ENCODE measurements at regions not wholly inside any gene's neighbourhood (a gene's known extent, or its start where the extent isn't known, plus 50 kb on each side); places are given as distances from the start of the nearest gene placed in this dataset.

DNA sequence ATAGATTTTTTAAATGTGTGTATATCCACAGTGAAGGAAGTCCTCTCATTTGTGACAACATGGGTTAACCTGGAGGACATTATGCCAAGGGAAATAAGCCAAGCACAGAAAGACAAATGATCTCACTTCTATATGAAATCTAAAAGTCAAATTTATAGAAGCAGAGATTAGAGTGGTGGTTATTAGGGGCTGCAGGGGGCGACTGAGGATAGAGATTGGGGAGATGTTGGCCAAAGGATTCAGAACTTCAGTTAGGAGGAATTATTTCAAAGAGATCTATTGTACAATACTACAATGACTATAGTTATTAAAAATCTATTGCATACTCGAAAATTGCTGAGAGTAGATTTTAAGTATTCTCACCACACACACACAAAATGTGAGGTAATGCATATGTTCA, 252.4 kb upstream of the SLC39A10 start:
- DNase-seq, result no peak

GRCh38 chr2:195396479-195396878, 260.5 kb upstream of the SLC39A10 start:
- DNase-seq, result no peak

DNA sequence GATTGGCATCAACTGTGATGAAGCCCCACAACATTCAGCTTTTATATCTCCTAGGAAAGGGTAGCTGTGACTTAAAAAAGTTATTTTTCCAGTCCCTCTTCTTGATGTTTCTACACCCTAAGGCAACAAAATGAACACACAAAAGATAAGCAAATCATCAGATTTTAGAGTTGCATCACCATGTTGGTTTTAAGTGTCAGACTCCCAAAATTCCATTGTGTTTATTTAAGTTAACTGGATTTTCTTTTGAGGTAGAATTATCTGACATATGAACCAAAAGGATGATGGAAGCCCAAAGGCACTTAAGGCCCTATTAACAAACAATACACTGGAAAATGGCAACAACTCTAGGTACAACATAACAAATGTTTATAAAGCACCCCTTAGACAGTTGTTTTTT, 261.7 kb upstream of the SLC39A10 start:
- DNase-seq, result no peak

DNA sequence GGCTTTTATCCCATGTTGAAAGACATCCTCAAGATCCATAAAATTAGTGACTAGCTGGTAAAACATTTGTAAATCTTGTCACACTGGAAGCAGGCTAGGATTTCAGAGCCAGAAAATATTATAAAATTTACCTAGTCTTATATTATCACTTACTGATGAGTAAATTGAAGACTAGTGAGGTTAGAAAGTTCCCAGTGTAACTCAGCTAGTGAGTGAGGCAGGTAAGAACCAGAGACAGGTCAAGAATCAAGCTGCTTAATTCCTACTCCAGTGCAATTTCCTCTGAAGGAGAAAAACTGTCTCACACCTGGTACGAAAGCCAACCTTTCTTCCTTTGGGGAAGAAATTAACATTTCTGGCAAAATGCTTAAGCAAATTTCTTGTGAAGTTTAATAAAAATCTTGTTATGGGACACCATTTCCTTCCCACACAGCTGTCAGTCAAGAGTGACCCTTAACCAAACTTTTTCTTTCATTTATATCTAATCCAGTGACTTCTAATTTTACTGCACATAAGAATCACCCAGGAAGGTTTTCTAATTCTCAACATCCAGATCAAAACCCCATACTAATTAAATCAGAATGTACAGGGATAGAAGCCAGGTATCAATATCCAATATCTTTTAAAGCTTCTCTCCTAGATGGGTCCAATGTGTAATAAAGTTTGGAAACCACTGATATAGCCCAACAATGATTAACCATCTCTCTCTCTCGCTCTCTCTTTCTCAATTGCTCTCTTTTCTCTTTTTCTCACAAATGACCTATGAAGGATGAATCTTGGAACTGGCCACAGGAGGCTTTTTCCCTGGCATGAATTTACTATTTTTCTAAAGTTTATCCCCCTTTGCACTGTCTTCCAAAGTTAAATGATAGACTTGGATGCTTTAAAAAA, 264.3 kb upstream of the SLC39A10 start:
- DNase-seq, result no peak

DNA sequence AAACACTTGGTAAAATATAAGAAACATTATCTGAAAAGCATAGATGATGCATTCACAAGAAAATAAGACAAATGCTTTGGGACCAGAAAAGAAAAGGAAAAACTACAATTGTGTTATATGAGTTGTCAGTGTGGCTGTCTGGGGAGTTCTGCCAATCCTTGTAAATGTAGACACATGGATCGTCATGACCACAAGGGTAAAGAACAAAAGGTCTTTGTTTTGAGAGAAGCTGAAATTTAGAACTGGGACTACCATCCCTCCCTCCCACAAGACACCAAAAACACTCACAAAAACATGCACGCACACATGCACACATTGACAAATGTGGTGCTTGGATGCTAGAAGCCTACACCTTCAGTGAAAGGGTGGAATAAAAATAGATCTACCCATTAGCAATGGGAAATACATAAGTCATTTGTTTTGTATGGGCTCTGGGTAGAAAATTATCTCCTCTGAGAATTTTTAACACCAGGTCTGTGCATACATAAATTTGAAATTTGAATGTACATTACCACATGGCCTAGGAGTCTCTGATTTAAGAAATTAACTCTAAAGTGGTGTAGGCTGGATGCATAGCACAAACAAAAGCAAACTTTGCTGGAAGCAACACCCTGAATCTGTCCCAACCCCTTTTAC, 266.2 kb upstream of the SLC39A10 start:
- DNase-seq, result no peak

GRCh38 chr2:195388028-195388427, 269.0 kb upstream of the SLC39A10 start:
- DNase-seq, result no peak

- DNase-seq, result no peak
Observed at GRCh38 chr2:195382186-195382585, 274.8 kb upstream of the SLC39A10 start.

GRCh38 chr2:195370167-195370943, 286.7 kb upstream of the SLC39A10 start:
- no peak for DNase-seq

DNA sequence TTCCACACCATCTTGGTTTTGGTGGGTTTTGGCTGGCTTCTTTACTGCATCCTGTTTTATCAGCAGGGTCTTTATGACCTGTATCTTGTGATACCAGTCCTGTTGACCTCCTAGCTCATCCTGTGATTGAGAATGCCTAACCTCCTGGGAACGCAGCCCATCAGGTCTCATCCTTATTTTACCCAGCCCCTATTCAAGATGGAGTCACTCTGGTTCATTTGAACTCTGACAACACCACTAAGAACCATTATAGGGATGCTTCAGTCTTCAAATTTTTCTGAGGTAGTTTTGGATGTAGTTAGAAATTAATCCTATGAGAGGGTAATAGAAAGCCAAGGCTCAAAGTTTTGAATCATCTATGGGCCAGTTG, 287.8 kb upstream of the SLC39A10 start:
- DNase-seq, result no peak

GRCh38 chr2:195368249-195369217, 288.5 kb upstream of the SLC39A10 start:
- DNase-seq, result no peak

GRCh38 chr2:195367809-195368208, 289.2 kb upstream of the SLC39A10 start:
- DNase-seq, result no peak

DNA sequence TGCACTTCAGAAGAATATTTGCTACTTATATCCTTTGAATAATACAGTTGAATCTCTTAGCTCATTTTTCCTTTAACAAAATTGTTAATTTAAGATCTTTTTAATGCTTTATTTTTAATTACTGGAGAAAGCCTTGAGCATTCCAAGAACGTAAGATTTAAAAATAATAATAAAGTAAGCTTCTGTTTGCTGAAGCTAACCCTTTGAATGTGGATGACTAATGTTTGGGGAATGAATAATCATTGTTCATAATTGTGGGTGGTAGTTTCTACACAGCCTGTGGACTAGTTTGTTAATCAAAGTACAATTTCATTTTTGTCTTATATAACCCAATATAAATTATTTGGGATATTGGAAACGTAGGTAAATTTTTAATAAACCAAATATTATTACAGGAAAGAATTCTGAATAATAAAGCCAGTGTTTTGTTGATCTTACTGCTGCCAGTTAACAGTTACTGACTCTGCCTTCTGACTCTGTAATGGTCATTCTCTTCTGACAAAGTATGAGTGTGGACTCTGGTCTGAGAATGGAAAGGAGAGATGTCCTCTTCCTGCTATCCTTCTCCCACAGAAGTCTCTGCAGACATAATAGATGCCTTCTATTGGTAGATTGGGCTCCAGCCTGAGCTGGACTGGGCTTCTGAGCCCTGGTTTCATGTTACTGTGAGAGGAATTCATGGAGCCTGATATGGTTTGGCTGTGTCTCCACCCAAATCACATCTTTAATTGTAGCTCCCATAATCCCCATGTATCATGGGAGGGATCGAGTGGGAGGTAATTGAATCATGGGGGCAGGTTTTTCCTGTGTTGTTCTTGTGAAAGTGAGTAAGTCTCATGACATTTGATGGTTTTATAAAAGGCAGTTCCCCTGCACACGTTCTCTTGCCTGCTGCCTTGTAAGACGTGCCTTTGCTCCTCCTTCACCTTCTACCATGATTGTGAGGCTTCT, 292.7 kb upstream of the SLC39A10 start:
- DNase-seq, result no peak

GRCh38 chr2:195363496-195363895, 293.5 kb upstream of the SLC39A10 start:
- DNase-seq, result no peak

GRCh38 chr2:195360242-195360641, 296.8 kb upstream of the SLC39A10 start:
- DNase-seq, result no peak

DNA sequence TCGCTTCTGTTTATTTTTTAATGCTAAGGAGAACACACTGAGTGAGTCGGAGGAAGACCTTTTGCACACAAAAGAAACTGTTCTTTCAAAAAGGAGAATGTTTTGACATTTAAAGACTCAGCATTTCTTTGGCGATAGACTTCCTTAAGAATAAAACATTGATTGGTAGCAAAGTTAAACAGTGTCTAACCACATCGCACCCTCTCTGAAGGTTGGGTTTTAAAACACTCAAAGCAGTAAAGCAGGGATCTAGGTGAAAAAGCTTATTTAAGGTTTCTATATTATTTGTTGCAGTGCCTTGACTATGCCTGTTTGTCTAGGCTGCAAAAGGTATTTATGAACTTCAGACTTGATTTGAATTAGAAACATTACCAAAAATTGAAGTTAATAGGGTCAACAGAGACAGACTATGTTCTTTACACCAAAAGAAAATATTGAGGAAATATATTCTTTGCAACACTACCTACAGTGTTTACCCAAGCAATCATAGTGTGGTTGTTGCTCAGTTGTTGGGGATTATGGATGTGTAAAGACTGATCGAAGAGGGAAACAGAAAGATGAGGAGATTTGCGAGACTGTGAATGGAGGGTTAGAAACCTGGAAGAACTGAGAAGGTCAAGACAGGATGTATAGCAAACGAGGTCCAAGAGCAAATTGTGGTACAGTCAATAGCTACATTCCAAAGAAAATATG, 297.8 kb upstream of the SLC39A10 start:
- DNase-seq, result no peak

DNA sequence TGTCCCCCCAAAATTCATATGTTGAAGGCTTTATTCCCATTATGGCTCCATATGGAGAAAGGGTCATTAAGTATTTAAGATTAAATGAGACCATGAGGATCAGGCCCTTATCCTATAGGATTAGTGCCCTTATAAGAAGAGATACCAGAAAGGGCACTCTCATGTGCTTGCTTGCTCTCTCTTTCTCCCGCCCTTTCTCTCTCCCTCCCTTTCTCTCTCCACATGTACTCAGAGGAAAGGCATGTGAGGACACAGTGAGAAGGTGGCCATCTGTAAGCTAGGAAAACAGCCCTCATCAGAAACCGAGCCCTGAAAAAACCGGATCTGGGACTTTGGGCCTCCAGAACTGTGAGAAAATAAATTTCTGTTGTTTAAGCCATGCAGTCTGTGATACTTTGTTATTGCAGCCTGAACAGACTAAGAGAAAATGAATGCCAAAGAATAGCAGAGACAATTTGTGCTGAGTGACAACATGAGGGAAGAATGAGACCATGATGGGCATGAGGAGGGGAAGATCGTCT, 300.0 kb upstream of the SLC39A10 start:
- no peak for DNase-seq

GRCh38 chr2:195356026-195356425, 301.0 kb upstream of the SLC39A10 start:
- DNase-seq, result no peak

- DNase-seq, result no peak
Observed at GRCh38 chr2:195352581-195352980, 304.4 kb upstream of the SLC39A10 start.

GRCh38 chr2:195343942-195344530, 313.0 kb upstream of the SLC39A10 start:
- no peak for DNase-seq

DNA sequence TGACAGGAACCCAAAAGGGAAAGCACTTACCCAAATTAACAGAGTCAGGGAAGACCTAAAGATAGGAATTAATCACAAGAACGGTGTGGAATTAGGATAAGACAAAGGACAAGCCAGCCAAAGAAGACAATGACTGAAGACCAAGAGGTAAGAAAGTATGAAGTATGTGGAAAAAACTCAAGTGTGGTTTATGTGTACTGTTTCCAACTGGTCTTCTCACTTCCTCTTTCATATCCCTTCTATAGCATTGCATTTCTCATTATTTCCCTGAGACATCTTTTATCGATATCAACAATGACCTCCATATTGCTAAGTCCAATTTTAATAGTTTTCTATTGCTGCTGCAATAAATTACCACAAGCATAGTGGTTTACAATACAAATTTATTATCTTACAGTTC, 313.5 kb upstream of the SLC39A10 start:
- DNase-seq, result no peak

Measured in amniotic stem cell (primary cell).